GM18861 (cell line): ENCODE measurements at regions not wholly inside any gene's neighbourhood (a gene's known extent, or its start where the extent isn't known, plus 50 kb on each side); places are given as distances from the start of the nearest gene placed in this dataset.

Source experiments
- ATAC-seq: cut with Tn5 transposase; IDR thresholded peaks from one replicate; pipeline ENCODE4 v1.9.1; 2021; ENCODE audit not compliant: unreplicated experiment

DNA sequence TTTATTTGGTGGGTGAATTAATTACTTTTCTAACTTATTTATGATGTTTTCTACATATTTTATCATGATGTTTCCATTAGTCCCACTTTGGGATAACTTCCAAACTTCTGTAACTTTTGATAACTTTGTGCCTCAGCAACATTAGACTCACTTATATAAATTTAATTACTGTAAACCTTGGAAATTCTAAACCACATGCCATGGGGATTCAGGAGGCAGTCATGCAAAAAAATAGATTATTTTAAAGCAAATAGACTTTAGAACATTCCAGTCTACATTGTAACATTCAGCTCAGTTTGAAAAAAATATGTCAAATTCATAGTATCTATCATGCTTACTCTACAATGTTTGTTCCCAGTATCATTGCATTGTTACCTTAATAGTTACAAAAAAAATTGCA is 728.5 kb upstream of the NRXN1 start:
- no peak for ATAC-seq

DNA sequence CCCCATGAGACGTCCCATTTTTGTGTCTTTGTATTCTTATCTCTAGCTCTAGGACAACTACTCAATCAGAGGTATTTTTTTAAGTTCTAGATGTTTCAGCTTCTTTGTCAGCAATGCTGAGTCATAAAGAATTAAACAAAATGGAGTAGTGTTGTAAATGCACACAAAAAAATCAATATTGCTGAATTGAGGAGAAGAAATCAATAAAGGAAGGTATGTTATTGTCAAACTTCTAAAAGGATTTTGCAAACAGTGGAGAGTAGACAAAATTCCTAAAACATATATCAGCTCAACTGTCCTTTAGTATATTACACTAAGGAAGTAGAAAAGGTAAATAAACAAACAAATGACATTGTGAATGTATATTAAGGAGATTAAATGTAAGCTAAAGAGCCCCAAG is 726.1 kb upstream of the NRXN1 start:
- ATAC-seq: no peak

GRCh38 chr2:51734115-51734514 is 702.2 kb upstream of the NRXN1 start:
- no peak for ATAC-seq

- ATAC-seq: no peak
These were observed 691.8 kb upstream of the NRXN1 start for GRCh38 chr2:51723691-51724090.

GRCh38 chr2:51722311-51722710 is 690.4 kb upstream of the NRXN1 start:
- no peak for ATAC-seq

GRCh38 chr2:51720826-51721225 is 688.9 kb upstream of the NRXN1 start:
- no peak for ATAC-seq

DNA sequence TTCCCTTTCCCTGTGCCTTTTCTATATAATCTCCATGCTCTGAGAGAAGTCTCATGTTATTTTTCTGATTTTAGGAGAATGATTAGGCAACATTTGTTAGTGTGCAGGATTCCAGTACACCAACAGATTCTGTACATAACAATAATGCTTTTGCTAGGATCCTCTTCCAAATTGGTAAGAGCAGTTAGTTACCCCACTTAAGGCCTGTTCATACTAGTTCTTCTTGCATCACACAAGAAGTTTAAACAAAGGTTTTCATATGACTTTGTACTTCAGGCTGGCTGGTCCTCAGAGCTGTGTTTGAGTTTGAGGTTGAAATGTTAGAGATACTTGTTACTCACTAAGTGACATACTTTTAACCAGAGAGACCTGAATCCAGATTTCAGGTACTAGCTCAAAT is 686.9 kb upstream of the NRXN1 start:
- ATAC-seq: no peak

GRCh38 chr2:51717312-51717711 is 685.4 kb upstream of the NRXN1 start:
- no peak for ATAC-seq

DNA sequence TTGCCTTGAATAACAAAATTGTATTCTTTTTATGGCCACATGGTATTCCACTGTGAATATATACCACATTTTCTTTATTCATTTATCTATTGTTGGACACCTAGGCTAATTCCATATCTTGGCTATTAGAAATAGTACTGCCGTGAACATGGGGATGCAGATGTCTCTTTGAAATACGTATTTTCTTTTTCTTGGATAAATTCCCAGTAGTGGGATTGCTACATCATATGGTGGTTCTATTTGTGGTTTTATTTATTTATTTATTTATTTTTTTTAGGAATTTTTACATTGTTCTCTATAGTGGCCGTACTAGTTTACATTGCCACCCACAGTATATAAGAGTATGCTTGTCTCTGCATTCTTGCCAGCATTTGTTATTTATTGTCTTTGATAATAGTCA is 679.8 kb upstream of the NRXN1 start:
- ATAC-seq: no peak

GRCh38 chr2:51710222-51710621 is 678.3 kb upstream of the NRXN1 start:
- peak; percentile 62 for ATAC-seq

DNA sequence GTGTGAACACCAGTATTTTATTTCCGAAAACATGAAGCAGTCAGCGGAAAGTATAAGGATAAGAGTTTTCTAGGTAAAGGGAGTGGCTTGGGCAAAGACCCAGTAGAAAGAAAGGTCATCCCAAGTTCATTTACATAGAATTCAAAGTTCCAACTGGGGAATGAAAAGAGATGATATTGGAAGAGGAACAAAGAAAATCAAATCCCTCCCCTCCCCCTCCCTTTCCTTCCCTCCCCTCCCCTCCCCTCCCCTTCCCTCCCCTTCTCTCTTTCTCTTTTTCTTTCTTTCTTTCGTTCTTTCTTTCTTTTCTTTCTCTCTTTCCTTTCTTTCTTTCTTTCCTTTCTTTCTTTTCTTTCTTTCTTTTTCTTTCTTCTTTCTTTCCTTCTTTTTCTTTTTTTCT is 675.7 kb upstream of the NRXN1 start:
- ATAC-seq: no peak

DNA sequence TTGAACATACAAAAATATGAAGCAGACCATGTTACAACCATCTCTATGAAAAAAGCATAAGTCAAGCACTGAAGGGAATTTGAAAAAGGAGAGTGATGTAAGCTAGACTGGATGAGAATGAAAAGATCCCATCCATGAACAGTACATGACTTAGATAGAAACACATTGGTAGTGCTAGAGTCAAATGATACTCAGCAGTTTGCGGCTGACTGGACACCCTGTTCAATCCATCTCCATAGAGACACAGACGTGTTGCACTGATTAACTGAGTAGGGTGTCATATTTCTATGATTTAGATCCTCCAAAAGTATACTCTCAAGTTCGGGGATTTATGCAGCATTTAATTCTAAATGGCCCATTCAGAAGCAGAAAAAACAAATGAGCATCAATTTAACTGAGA is 674.3 kb upstream of the NRXN1 start:
- ATAC-seq: no peak

- ATAC-seq: no peak
These were observed 673.5 kb upstream of the NRXN1 start for GRCh38 chr2:51705417-51705816.

GRCh38 chr2:51698021-51698420 is 666.1 kb upstream of the NRXN1 start:
- ATAC-seq: no peak

DNA sequence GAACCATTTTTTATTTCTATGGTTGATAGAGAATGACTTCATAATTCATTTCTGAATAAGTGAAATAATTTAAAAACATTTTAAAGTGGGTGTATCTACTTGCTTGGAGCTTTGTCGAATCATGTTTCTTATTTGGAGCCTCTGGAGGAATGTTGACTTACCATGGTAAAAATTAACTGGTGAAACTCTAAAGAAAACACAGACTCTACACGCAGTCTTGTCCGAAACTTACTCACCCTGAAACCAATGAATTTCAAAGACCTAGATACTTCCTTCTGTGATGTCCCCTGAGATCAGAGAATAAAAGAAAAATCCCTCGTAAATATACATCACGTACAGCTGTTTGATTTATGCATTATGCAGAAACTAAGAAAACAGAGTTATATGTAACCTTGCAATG is 665.2 kb upstream of the NRXN1 start:
- ATAC-seq: peak; percentile 56

DNA sequence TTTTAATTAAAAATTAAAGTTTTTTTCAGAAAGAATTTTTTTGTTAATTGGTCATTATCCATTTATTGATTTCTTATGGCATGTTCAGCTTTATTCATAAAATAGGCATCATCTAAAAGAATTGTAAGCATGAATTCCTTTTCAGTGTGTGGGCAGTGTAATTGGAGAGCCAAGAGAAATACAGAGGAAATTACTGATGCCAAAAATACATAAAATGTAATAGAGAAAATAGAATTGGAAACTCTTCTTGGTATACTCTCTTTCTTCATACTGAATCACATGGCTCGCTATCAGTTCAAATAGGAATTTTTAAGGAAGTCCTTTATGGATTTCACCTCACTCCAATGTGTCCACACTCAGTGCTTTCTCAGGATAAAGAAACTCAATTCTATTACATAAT is 663.6 kb upstream of the NRXN1 start:
- no peak for ATAC-seq

- no peak for ATAC-seq
These were observed 661.7 kb upstream of the NRXN1 start for GRCh38 chr2:51693640-51694039.

DNA sequence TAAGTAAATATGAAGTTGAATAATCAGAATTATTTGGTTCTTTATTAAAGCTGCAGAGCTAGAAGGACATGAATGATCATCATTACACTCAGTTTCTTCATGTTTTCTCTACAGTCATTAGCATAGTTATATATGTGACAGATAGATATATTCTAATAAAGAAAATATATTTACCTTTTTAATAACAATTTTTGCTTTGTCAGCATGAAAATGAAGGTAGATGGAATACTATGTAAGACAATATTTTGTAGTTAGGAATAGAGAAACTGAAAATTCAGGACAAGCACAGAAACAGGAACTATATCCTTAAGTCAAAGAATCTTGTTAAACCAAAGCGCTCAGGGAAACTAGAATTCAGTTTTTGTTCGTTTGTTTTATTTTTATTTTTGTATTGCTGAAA is 649.9 kb upstream of the NRXN1 start:
- ATAC-seq: no peak

GRCh38 chr2:51673628-51674027 is 641.7 kb upstream of the NRXN1 start:
- no peak for ATAC-seq

DNA sequence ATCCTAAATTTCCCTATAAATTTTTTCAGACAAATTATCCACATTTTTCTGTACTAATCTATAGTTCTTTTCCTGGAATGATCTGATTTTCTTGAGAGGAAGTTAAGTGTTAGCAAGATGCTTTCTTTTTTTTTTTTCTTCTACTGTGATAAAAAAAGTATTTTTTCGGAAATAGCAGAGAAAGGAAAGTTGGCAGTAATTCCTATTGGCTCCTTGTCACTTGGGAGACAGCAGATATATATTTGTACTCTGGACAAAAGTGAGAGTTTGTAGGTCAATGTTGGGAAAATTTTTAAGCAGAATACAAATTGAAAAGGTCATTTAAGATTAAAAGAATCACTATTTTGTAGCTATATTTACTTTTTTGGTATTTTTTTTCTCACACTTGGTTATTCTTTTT is 635.7 kb upstream of the NRXN1 start:
- no peak for ATAC-seq

DNA sequence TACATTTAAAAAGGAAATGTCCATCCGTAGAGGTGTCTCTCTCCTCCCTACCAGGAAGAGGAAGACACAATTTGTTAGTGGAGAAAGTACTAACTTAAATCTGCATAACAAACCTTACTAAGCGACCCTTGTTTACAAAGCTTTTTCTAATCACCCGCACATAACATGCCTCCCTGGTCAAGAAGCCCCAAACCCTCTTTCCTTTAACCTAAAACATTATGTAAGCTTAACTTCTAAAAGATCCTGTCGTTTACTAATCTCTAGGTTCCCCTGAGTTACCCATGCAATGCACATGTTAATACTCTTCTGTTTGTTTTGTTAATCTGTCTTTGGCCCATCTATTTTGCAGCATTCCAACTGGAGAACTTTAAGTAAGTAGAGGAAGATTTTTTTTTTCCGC is 630.3 kb upstream of the NRXN1 start:
- no peak for ATAC-seq

- no peak for ATAC-seq
These were observed 625.9 kb upstream of the NRXN1 start for GRCh38 chr2:51657849-51658248.

DNA sequence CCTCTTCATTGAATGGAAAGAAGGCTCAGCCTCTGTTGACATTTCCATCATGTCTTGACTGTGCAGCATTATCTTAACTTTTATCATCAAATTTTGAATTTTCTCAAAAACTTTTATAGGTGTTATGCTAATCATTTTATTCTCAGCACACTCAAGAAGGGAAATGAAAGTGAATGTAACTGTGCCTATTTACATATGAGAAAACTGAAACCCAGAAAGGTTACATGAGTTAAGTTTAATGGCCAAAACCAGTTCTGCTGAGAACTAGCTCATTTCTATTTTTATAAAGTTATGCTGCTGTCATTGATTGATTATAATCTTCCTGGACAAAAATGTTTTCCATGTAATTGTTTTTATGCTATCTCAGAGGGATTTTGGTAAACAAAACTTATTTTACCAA is 618.8 kb upstream of the NRXN1 start:
- peak; percentile 85 for ATAC-seq

GRCh38 chr2:51649366-51649765 is 617.4 kb upstream of the NRXN1 start:
- no peak for ATAC-seq
